Hematopoietic multipotent progenitor cell treated with erythropoietin and hydrocortisone succinate and interleukin-3 and kit ligand, for 17 days (in vitro differentiated cells): ENCODE measurements at regions not wholly inside any gene's neighbourhood (a gene's known extent, or its start where the extent isn't known, plus 50 kb on each side); places are given as distances from the start of the nearest gene placed in this dataset.
"Not testable (repeated sequence)": the region's sequence is repeated elsewhere in the genome, so short reads cannot be mapped to it uniquely, and the experiment has no call there.

ENCODE experiments used
- DNase-seq: peaks from one replicate; pipeline ENCODE4 v3.0.0-alpha.2; 2015; ENCODE audit warnings: low spot score

GRCh38 chr10:31686599-31686998, 242.0 kb downstream of the ARHGAP12 start:
- no peak for DNase-seq

- DNase-seq: no peak
Measured at GRCh38 chr10:31683682-31684081, 244.9 kb downstream of the ARHGAP12 start.

- DNase-seq: no peak
Measured at GRCh38 chr10:31679936-31680335, 248.7 kb downstream of the ARHGAP12 start.

- no peak for DNase-seq
Measured at GRCh38 chr10:31678575-31679516, 249.8 kb downstream of the ARHGAP12 start.

- DNase-seq: no peak
Measured at GRCh38 chr10:31678139-31678536, 250.5 kb downstream of the ARHGAP12 start.

- DNase-seq: no peak
Measured at GRCh38 chr10:31677195-31678138, 251.2 kb downstream of the ARHGAP12 start.

GRCh38 chr10:31675726-31676125, 252.9 kb downstream of the ARHGAP12 start:
- no peak for DNase-seq

GRCh38 chr10:31669357-31669756, 259.3 kb downstream of the ARHGAP12 start:
- DNase-seq: no peak

- DNase-seq: no peak
Measured at GRCh38 chr10:31668326-31668725, 260.3 kb downstream of the ARHGAP12 start.

- DNase-seq: not testable (repeated sequence)
Measured at GRCh38 chr10:31665764-31666279, 262.8 kb downstream of the ARHGAP12 start.

GRCh38 chr10:31664803-31665202, 263.8 kb downstream of the ARHGAP12 start:
- DNase-seq: no peak

GRCh38 chr10:31664071-31664470, 264.6 kb downstream of the ARHGAP12 start:
- DNase-seq: not testable (repeated sequence)

- DNase-seq: no peak
Measured at GRCh38 chr10:31660300-31660699, 268.3 kb downstream of the ARHGAP12 start.

- DNase-seq: no peak
Measured at GRCh38 chr10:31659665-31660064, 269.0 kb downstream of the ARHGAP12 start.

GRCh38 chr10:31657434-31657872, 271.2 kb downstream of the ARHGAP12 start:
- no peak for DNase-seq

GRCh38 chr10:31656851-31657433, 271.7 kb downstream of the ARHGAP12 start:
- DNase-seq: no peak

GRCh38 chr10:31652038-31652437, 276.6 kb downstream of the ARHGAP12 start:
- DNase-seq: no peak

GRCh38 chr10:31650010-31650409, 278.6 kb downstream of the ARHGAP12 start:
- no peak for DNase-seq

- no peak for DNase-seq
Measured at GRCh38 chr10:31648966-31649365, 279.7 kb downstream of the ARHGAP12 start.

GRCh38 chr10:31647861-31648260, 280.8 kb downstream of the ARHGAP12 start:
- DNase-seq: no peak

GRCh38 chr10:31646519-31646918, 282.1 kb downstream of the ARHGAP12 start:
- DNase-seq: no peak

- no peak for DNase-seq
Measured at GRCh38 chr10:31645786-31646185, 282.8 kb downstream of the ARHGAP12 start.
